ENCODE measurements at regions not wholly inside any gene's neighbourhood (a gene's known extent, or its start where the extent isn't known, plus 50 kb on each side); places are given as distances from the start of the nearest gene placed in this dataset.
A peak's percentile ranks its signal among the peaks of the same experiment; 100 is the strongest.

GRCh38 chr12:125418902-125419564, 353.8 kb downstream of the AACS start (continued):
- TF ChIP-seq RELB (IDR thresholded peaks at IDR 0.05; ENCODE audit: low read depth) (no peak), CEBPB (IDR thresholded peaks at IDR 0.05; ENCODE audit: borderline replicate concordance in 1 of 2, low read depth in 2 of 2, low read length in 2 of 2) (peak in 1 of 2 experiments; percentile 81; a peak in 2 of 4 replicates), ZBED1 (IDR thresholded peaks at IDR 0.05; ENCODE audit: borderline replicate concordance) (no peak; the same call in 1 of the 2 replicates), POU2F2 (IDR thresholded peaks at IDR 0.05; ENCODE audit: borderline replicate concordance, low read depth, low read length) (peak; percentile 84; the same call in 2 of the 3 replicates), ATF7 (IDR thresholded peaks at IDR 0.05; ENCODE audit: low read depth) (0 out of 2 replicates have a peak, but pooled peaks have one; percentile 45), EP300 (IDR thresholded peaks at IDR 0.05; ENCODE audit: borderline replicate concordance in 1 of 2, control insufficient read depth in 1 of 2, low read depth in 2 of 2, low read length in 2 of 2) (peak in 1 of 2 experiments; percentile 67; a peak in 3 of 4 replicates), ATF3 (IDR thresholded peaks at IDR 0.05; ENCODE audit: borderline replicate concordance, extremely low read depth, low read depth, low read length) (no peak), NRF1 (conservative IDR thresholded peaks at IDR 0.05; ENCODE audit: low read depth, low read length) (no peak), NFIC (IDR thresholded peaks at IDR 0.05; ENCODE audit: low read depth, low read length) (peak; percentile 95), RELA (IDR thresholded peaks at IDR 0.05; ENCODE audit: borderline replicate concordance, partially characterized antibody) (no peak), MYB (IDR thresholded peaks at IDR 0.05; ENCODE audit: borderline replicate concordance, low read depth, low read length) (no peak), NR2C2 (IDR thresholded peaks at IDR 0.05; ENCODE audit: borderline replicate concordance, control insufficient read depth, insufficient read length, low read depth) (no peak), KAT2A (conservative IDR thresholded peaks at IDR 0.05; ENCODE audit: control insufficient read depth, low read depth, low read length) (no peak), TAF1 (IDR thresholded peaks at IDR 0.05; ENCODE audit: borderline replicate concordance, low read depth, low read length) (no peak)
- TF ChIP-seq, protein P1, sequence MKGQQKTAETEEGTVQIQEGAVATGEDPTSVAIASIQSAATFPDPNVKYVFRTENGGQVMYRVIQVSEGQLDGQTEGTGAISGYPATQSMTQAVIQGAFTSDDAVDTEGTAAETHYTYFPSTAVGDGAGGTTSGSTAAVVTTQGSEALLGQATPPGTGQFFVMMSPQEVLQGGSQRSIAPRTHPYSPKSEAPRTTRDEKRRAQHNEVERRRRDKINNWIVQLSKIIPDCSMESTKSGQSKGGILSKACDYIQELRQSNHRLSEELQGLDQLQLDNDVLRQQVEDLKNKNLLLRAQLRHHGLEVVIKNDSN (IDR thresholded peaks at IDR 0.05; ENCODE audit: borderline replicate concordance, extremely low read length, insufficient read depth, low read depth, low read length): no peak
- TF ChIP-seq, protein P2, sequence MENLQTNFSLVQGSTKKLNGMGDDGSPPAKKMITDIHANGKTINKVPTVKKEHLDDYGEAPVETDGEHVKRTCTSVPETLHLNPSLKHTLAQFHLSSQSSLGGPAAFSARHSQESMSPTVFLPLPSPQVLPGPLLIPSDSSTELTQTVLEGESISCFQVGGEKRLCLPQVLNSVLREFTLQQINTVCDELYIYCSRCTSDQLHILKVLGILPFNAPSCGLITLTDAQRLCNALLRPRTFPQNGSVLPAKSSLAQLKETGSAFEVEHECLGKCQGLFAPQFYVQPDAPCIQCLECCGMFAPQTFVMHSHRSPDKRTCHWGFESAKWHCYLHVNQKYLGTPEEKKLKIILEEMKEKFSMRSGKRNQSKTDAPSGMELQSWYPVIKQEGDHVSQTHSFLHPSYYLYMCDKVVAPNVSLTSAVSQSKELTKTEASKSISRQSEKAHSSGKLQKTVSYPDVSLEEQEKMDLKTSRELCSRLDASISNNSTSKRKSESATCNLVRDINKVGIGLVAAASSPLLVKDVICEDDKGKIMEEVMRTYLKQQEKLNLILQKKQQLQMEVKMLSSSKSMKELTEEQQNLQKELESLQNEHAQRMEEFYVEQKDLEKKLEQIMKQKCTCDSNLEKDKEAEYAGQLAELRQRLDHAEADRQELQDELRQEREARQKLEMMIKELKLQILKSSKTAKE (IDR thresholded peaks at IDR 0.05; ENCODE audit: low read depth, poor library complexity, severe bottlenecking): peak; percentile 94
- TF ChIP-seq, protein P3, sequence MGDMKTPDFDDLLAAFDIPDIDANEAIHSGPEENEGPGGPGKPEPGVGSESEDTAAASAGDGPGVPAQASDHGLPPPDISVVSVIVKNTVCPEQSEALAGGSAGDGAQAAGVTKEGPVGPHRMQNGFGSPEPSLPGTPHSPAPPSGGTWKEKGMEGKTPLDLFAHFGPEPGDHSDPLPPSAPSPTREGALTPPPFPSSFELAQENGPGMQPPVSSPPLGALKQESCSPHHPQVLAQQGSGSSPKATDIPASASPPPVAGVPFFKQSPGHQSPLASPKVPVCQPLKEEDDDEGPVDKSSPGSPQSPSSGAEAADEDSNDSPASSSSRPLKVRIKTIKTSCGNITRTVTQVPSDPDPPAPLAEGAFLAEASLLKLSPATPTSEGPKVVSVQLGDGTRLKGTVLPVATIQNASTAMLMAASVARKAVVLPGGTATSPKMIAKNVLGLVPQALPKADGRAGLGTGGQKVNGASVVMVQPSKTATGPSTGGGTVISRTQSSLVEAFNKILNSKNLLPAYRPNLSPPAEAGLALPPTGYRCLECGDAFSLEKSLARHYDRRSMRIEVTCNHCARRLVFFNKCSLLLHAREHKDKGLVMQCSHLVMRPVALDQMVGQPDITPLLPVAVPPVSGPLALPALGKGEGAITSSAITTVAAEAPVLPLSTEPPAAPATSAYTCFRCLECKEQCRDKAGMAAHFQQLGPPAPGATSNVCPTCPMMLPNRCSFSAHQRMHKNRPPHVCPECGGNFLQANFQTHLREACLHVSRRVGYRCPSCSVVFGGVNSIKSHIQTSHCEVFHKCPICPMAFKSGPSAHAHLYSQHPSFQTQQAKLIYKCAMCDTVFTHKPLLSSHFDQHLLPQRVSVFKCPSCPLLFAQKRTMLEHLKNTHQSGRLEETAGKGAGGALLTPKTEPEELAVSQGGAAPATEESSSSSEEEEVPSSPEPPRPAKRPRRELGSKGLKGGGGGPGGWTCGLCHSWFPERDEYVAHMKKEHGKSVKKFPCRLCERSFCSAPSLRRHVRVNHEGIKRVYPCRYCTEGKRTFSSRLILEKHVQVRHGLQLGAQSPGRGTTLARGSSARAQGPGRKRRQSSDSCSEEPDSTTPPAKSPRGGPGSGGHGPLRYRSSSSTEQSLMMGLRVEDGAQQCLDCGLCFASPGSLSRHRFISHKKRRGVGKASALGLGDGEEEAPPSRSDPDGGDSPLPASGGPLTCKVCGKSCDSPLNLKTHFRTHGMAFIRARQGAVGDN (IDR thresholded peaks at IDR 0.05): no peak
